GM18868 (cell line): ENCODE measurements at regions not wholly inside any gene's neighbourhood (a gene's known extent, or its start where the extent isn't known, plus 50 kb on each side); places are given as distances from the start of the nearest gene placed in this dataset.

Source experiments
- ATAC-seq: cut with Tn5 transposase; IDR thresholded peaks from one replicate; pipeline ENCODE4 v1.9.1; 2021; ENCODE audit warnings: mild to moderate bottlenecking, moderate library complexity; ENCODE audit not compliant: unreplicated experiment

DNA sequence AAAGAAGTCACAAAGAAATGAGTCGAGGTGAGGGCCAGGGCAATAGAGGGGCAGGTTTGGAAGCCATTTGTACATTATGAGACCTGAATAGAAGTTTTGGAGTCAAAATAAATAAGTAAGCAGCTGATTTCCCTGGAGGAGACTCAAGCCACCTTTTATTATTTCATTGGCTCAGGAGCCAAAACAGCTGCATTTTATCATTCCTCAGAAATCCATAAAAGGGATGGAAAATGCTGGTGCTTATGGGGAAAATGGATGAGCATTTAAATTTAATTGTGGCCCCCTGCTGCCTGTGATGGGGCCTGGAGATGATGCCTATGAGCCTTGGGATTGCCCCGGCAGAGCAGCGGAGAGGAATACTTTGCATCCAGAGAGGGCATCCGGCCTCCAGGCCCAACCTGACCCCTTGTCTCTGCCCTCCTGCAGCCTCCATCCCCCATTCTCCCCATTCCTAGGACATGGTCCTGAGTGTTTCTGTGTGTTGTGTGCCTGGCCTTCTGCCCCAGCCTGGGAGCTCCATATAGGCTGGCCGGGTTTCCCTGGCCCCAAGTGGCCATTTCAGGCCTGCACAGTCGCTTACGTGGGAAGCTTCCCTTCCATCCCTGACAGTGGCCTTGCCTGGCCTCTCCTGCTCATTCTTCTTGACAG lies 296.8 kb upstream of the ZMIZ1 start:
- no peak for ATAC-seq

GRCh38 chr10:78772486-78772885 lies 296.3 kb upstream of the ZMIZ1 start:
- ATAC-seq, result no peak

- no peak for ATAC-seq
These were observed 295.7 kb upstream of the ZMIZ1 start for GRCh38 chr10:78772986-78773530.

GRCh38 chr10:78774614-78774998 lies 294.2 kb upstream of the ZMIZ1 start:
- ATAC-seq, result no peak

GRCh38 chr10:78774999-78775711 lies 293.6 kb upstream of the ZMIZ1 start:
- ATAC-seq, result no peak

DNA sequence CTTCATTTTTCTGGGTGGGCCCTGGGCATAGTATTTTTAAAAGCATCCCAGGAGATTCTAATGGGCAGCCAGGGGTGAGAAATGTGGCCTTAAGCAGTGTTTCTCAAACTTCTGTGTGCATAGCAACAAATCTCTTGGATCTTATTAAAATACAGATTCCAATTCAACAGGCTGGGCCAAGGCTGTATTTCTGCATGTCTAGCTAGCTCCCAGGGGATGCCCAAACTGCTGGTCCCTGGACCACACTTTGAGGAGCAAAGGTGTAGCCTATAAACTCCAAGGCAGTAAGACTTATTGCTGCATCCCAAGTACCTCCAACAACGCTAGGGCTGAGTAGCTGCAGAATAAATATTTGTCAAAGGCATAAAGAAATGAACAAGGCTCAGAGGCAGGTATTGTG lies 292.9 kb upstream of the ZMIZ1 start:
- ATAC-seq, result no peak

DNA sequence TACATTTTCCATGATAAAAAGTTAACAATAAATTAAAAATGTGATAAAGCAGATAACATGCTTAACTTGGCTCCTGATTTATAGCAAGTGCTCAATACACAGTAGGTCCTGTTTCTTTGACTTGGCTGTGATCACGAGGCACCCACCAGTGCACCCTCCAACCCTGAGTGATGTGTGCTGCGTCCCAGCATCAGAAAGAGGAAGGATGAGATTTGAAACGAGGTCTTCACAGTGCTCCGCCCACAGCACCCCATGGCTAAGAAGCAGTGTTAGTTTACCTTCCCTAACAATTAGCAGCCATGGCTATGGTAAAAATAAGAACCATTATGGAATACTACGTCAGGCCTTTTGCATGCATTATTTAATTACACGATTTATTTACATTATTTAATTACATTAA lies 292.0 kb upstream of the ZMIZ1 start:
- no peak for ATAC-seq

GRCh38 chr10:78777466-78777865 lies 291.3 kb upstream of the ZMIZ1 start:
- ATAC-seq, result no peak

DNA sequence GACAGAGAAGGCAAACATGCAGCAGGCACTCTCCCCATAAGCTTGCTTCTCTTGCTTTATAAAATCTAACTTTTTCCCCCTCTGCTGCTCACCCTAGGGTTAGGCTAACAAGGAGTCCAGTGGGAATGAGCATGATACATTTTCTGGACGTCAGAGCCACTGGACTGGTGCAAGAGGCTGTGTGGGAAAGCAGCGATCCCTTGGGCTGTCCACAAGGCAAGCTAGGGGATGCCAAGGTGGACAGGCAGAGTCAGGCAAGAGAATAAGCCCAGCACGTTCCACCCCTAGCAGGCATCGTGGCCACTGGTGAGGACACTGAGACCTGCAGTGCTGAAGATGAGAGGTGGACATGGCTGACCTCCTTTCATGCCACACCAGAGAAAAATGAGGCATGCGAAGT lies 290.9 kb upstream of the ZMIZ1 start:
- ATAC-seq, result no peak

GRCh38 chr10:78778444-78779338 lies 290.1 kb upstream of the ZMIZ1 start:
- no peak for ATAC-seq

DNA sequence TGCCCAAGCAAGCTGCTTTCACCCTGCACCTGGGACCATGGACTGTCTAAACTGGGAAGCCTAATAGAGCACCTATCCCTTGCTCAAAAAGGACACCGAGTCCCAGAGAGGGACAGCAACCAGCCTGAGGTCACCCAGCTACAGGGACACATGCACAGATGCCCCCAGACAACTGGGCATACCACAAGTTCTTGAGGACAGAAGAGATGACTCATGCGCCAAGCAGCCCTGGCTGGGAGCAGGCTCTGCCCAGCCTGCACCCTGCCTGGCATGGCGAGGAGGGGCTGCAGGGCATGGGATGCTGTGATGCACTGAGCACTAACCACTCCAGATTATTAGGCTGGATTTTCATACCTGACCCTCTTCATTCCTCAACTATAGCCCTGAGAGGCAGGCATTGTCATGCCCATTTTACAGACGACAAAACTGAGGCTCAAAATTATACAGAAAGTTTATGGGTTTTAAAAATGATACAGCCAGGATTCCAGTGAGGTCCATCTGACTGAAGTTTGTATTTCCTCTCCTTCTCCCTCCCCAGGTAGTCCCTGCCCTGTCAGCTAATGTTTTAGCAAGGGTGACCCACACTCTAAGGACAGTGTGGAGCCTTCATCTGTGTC lies 289.3 kb upstream of the ZMIZ1 start:
- ATAC-seq, result no peak

GRCh38 chr10:78780551-78780961 lies 288.2 kb upstream of the ZMIZ1 start:
- no peak for ATAC-seq

GRCh38 chr10:78781251-78781913 lies 287.4 kb upstream of the ZMIZ1 start:
- no peak for ATAC-seq

- ATAC-seq, result no peak
These were observed 286.8 kb upstream of the ZMIZ1 start for GRCh38 chr10:78781991-78782390.

GRCh38 chr10:78782441-78782840 lies 286.3 kb upstream of the ZMIZ1 start:
- no peak for ATAC-seq

- no peak for ATAC-seq
These were observed 285.0 kb upstream of the ZMIZ1 start for GRCh38 chr10:78783753-78784152.

DNA sequence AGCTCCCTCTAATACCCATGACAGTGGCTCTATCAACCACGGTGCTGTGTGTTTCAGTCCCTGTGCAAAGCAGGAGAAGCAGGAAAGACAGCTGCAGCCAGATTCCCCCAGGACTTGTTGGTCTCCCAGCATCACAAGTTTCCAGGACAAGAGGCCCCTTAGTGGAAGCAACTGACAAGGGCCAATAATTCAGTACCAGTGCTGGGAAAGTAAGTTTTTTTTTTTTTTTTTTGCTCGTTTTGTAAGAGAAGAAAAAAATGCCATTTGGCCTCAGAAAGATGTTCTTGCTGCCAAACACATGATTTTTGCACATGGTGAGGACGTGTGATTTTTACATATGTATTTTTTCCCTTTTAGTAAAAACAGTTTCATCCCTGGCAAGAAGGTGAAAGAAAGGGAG lies 284.2 kb upstream of the ZMIZ1 start:
- ATAC-seq, result no peak

- ATAC-seq, result no peak
These were observed 283.7 kb upstream of the ZMIZ1 start for GRCh38 chr10:78785066-78785465.

- no peak for ATAC-seq
These were observed 282.8 kb upstream of the ZMIZ1 start for GRCh38 chr10:78785991-78786390.

DNA sequence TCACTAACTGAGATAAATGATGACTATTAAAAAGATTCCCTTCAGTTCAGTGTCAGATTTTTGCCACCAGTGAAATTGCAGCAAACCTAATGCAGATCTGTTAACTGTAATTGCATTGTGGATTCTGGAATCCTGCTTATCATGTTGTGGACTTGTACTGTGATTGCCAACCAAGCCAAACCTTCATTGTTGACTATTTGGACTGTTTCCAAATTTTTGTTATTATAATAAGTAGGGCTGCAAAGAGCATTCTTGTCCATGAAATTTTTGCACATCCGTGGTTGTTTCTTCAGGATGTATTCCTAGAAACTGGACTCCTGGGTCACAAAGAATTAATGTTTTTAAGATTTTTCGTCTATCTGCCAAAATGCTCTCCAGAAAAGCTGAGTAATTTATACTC lies 281.6 kb upstream of the ZMIZ1 start:
- ATAC-seq, result no peak
